Astrocyte of the cerebellum (primary cell): ENCODE measurements at regions not wholly inside any gene's neighbourhood (a gene's known extent, or its start where the extent isn't known, plus 50 kb on each side); places are given as distances from the start of the nearest gene placed in this dataset.

Experiments used
- DNase-seq: peaks from one replicate; pipeline ENCODE4 v3.0.0-alpha.2; 2011; ENCODE audit warnings: low read depth
- H3K4me3 ChIP-seq: 2 replicates; pipeline ENCODE4 v1.5.1; 2011; ENCODE audit warnings: mild to moderate bottlenecking, low read depth, low read length, moderate library complexity
- CTCF ChIP-seq: IDR thresholded peaks from 2 replicates; pipeline ENCODE4 v1.5.1; 2012; ENCODE audit warnings: low read length, low read depth, moderate library complexity, mild to moderate bottlenecking; ENCODE audit errors: missing control alignments
- in situ Hi-C: cut with HindIII; loops from 2 replicates; pipeline ENCODE4 v1.10.0; 2017; ENCODE audit warnings: low sequenced_read_pairs

DNA sequence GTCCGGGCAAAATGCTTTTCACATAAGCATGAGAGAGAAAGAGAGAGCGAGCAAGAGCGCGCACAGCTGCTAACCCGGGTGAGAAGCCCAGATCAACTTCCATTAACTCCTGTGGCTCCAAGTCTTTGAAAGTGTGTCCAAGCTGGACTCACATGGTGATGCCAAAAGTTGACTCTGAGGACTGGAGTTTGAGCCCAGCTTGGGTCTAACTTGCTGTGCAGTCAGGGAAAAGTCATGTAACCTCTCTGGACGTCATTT lies 357.2 kb upstream of the SULF2 start:
- H3K4me3 ChIP-seq, result no peak overlapping the region
- no peak for TF ChIP-seq CTCF
- in situ Hi-C loops, result no loop called here

DNA sequence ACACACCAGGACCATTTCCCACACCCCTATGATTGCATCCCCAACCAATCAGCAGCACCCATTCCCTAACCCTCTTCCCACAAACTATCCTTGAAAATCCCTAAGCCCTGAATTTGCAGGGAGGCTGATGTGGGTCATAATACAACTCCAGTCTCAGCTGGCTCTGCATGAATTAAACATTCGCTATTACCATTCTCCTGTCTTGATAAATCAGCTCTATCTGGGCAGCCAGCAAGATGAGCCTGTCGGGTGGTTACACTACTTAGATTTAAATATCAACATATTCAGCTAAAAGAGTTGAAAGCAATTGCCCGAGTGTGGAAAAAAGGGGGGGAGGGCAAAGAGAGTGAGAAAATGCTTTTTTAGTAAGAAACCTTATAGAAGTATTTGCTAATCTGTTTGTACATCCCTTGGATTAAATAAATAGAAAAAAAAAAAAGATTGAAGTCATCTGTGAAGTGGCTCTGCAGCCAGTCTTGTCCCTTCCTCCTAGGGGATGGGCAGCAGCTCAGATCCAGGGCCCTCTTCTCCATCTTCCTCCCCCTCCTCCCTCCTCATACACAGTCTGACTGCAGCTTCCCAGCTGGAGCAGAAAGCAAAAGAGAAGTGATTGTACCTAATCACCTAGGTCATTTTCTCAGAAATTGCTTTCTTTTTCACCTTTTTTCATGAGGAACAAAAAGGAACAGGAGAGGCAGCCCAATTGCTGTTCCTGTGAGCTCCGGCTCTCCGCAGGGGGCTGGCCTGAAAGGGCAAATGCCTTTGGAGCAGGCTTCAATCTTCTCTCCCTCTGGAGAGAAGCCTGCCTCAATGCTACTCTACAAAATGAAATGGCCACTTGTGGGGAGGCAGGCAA lies 356.6 kb upstream of the SULF2 start:
- no peak overlapping the region for H3K4me3 ChIP-seq
- no peak for DNase-seq
- TF ChIP-seq CTCF, result no peak
- in situ Hi-C loops, result no loop called here

More for the DNA sequence above, 357.2 kb upstream of the SULF2 start:
- DNase-seq, result no peak

- TF ChIP-seq CTCF, result no peak
- DNase-seq, result peak; percentile 27
- no peak overlapping the region for H3K4me3 ChIP-seq
- in situ Hi-C loops, result no loop called here
Observed at GRCh38 chr20:48139262-48140041, 354.2 kb upstream of the SULF2 start.

GRCh38 chr20:48132834-48133233 lies 347.6 kb upstream of the SULF2 start:
- no peak for TF ChIP-seq CTCF
- H3K4me3 ChIP-seq, result no peak overlapping the region
- no peak for DNase-seq
- in situ Hi-C loops, result no loop called here

DNA sequence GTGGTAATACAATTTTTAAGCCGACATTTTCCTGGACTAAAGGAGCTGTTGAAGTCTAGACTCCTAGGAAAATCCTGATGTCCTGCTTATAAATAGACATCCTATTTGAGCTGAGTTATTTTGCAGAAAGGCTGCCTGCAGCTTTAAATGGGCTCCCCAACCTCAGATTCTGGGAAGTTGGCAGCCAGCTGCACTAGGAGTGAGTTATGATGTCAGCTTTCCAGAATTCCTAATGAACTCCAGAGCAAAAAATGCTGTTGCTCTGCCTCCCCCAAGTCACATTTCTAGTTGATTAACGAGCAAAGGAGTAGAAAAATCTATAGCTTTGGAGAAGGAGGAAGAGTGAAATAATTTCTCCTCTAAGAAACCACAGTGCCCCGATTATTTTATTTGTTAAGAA lies 346.3 kb upstream of the SULF2 start:
- no peak for DNase-seq
- TF ChIP-seq CTCF, result no peak
- in situ Hi-C loops, result no loop called here

DNA sequence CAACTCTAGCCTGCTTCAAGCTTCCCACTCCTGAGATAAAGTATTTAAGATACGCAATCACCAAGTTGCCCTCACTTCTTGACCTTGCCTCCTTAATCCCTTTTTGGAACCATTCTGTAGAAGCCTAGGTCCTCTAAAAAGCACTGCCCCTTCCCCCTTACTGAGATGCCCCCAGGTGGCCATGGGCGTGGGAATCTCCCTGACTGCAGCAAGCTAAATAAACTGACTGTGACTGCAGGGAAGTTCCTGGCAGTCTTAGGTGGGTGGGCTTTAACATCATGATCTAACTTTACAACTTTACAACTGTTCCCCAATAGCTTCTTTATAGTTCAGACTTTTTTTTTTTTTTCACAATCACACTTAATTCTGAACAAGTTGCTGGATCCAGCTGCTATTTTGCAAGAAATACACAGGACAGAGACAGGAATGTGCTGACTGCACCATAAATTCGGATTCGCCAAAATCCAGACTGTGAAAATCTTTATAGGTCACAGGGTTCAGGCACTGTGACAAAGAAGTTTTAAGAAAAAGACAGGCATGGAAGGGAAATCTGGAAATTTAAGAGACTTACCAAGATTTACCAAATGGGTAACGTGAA lies 344.2 kb upstream of the SULF2 start:
- in situ Hi-C loops, result no loop called here
- no peak for DNase-seq
- no peak overlapping the region for H3K4me3 ChIP-seq
- no peak for TF ChIP-seq CTCF

More for the DNA sequence above, 346.3 kb upstream of the SULF2 start:
- H3K4me3 ChIP-seq, result no peak overlapping the region
